Uterus (tissue), 2 donors: ENCODE measurements at regions not wholly inside any gene's neighbourhood (a gene's known extent, or its start where the extent isn't known, plus 50 kb on each side); places are given as distances from the start of the nearest gene placed in this dataset.

Source experiments
- POLR2A ChIP-seq, 2 donors: fragments of 450-650 bp; IDR thresholded peaks; one replicate each; pipeline ENCODE4 v1.6.1; 2016; ENCODE audit warnings: antibody characterized with exemption in 2 of 2, mild to moderate bottlenecking in 1 of 2, moderate library complexity in 1 of 2
- TF ChIP-seq, protein P1 (sequence below), 4 experiments: fragments of 200-600 bp in 2 of 4; fragments of 450-650 bp in 2 of 4; sonication (generic) in 2 of 4; IDR thresholded peaks; one replicate each; pipeline ENCODE4 v1.5.1; 2016 to 2019; ENCODE audit warnings: antibody characterized with exemption in 4 of 4, mild to moderate bottlenecking in 2 of 4, moderate library complexity in 1 of 4

DNA sequence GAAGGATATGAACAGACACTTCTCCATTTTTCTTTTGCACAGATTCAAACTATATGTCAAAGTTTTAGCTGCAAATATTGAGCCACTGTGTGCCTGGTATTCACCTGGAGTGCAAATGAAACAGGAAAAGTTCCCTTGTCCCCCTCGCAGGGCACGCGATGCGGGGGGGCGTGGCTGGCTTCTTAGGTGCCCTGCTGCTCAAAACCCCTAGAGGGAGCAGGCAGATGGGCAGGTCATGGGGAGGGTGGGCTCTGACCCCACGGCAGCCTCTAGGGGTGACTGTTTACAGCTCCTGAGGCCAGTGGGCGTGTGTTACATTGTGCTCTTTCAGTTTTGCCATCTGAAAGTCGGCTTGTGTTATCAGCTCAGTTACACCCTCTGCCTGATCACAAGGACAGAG lies 931.2 kb upstream of the B3GALT2 start:
- TF ChIP-seq, protein P1, sequence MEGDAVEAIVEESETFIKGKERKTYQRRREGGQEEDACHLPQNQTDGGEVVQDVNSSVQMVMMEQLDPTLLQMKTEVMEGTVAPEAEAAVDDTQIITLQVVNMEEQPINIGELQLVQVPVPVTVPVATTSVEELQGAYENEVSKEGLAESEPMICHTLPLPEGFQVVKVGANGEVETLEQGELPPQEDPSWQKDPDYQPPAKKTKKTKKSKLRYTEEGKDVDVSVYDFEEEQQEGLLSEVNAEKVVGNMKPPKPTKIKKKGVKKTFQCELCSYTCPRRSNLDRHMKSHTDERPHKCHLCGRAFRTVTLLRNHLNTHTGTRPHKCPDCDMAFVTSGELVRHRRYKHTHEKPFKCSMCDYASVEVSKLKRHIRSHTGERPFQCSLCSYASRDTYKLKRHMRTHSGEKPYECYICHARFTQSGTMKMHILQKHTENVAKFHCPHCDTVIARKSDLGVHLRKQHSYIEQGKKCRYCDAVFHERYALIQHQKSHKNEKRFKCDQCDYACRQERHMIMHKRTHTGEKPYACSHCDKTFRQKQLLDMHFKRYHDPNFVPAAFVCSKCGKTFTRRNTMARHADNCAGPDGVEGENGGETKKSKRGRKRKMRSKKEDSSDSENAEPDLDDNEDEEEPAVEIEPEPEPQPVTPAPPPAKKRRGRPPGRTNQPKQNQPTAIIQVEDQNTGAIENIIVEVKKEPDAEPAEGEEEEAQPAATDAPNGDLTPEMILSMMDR (IDR thresholded peaks at IDR 0.05), result no peak
- TF ChIP-seq POLR2A (IDR thresholded peaks at IDR 0.05), result no peak
